ENCODE measurements at regions not wholly inside any gene's neighbourhood (a gene's known extent, or its start where the extent isn't known, plus 50 kb on each side); places are given as distances from the start of the nearest gene placed in this dataset.

GRCh38 chr5:57831090-57831489 lies 348.5 kb upstream of the ACTBL2 start:
- H3K27me3 ChIP-seq: no peaks in the 10 kb centered on the region
- DNase-seq: no peak
- no peak for ATAC-seq
- H3K27ac ChIP-seq: no peak overlapping the region
- H3K4me1 ChIP-seq: no peaks in the 10 kb centered on the region
- no peaks in the 10 kb centered on the region for H3K36me3 ChIP-seq
- intact Hi-C loops (cut with DNase I; ENCODE audit: low total_unique reads) (no loop called here), in situ Hi-C loops (cut with MboI; ENCODE audit: low sequenced_read_pairs in 4 of 4) (no loop called here)
- no peak overlapping the region for H3K4me3 ChIP-seq
- no peaks in the 10 kb centered on the region for H3K9me3 ChIP-seq
- TF ChIP-seq CTCF (IDR thresholded peaks at IDR 0.05 in 4 of 5, conservative IDR thresholded peaks at IDR 0.05 in 1 of 5): no peak
- TF ChIP-seq POLR2A (IDR thresholded peaks at IDR 0.05): no peak

GRCh38 chr5:57828221-57828620 lies 345.6 kb upstream of the ACTBL2 start:
- H3K36me3 ChIP-seq: no peaks in the 10 kb centered on the region
- no peaks in the 10 kb centered on the region for H3K27me3 ChIP-seq
- DNase-seq (no peak), ATAC-seq (no peak)
- in situ Hi-C loops (cut with MboI; ENCODE audit: low sequenced_read_pairs in 4 of 4) (no loop called here), intact Hi-C loops (cut with DNase I; ENCODE audit: low total_unique reads) (no loop called here)
- no peak overlapping the region for H3K27ac ChIP-seq
- no peaks in the 10 kb centered on the region for H3K9me3 ChIP-seq
- no peaks in the 10 kb centered on the region for H3K4me1 ChIP-seq
- no peak overlapping the region for H3K4me3 ChIP-seq
- TF ChIP-seq POLR2A (IDR thresholded peaks at IDR 0.05) (no peak), CTCF (IDR thresholded peaks at IDR 0.05 in 4 of 5, conservative IDR thresholded peaks at IDR 0.05 in 1 of 5) (no peak)

GRCh38 chr5:57825031-57825686 lies 342.5 kb upstream of the ACTBL2 start:
- Histone ChIP-seq H3K9me3 (no peaks in the 10 kb centered on the region), H3K4me3 (no peak overlapping the region), H3K4me1 (no peaks in the 10 kb centered on the region), H3K36me3 (no peaks in the 10 kb centered on the region), H3K27ac (no peak overlapping the region), H3K27me3 (no peaks in the 10 kb centered on the region)
- in situ Hi-C loops (cut with MboI; ENCODE audit: low sequenced_read_pairs in 4 of 4) (no loop called here), intact Hi-C loops (cut with DNase I; ENCODE audit: low total_unique reads) (no loop called here)
- ATAC-seq (no peak), DNase-seq (no peak)
- no peak for TF ChIP-seq POLR2A (IDR thresholded peaks at IDR 0.05)
- no peak for TF ChIP-seq CTCF (IDR thresholded peaks at IDR 0.05 in 4 of 5, conservative IDR thresholded peaks at IDR 0.05 in 1 of 5)

GRCh38 chr5:57824623-57825022 lies 342.0 kb upstream of the ACTBL2 start:
- ATAC-seq: no peak
- no peaks in the 10 kb centered on the region for H3K27me3 ChIP-seq
- no peaks in the 10 kb centered on the region for H3K36me3 ChIP-seq
- no peaks in the 10 kb centered on the region for H3K9me3 ChIP-seq
- intact Hi-C loops (cut with DNase I; ENCODE audit: low total_unique reads): no loop called here
- H3K4me3 ChIP-seq: no peak overlapping the region
- DNase-seq: no peak
- no peaks in the 10 kb centered on the region for H3K4me1 ChIP-seq
- in situ Hi-C loops (cut with MboI; ENCODE audit: low sequenced_read_pairs in 4 of 4): no loop called here
- no peak overlapping the region for H3K27ac ChIP-seq
- TF ChIP-seq CTCF (IDR thresholded peaks at IDR 0.05 in 4 of 5, conservative IDR thresholded peaks at IDR 0.05 in 1 of 5): no peak
- TF ChIP-seq POLR2A (IDR thresholded peaks at IDR 0.05): no peak

- DNase-seq: no peak
- no peak for TF ChIP-seq CTCF (IDR thresholded peaks at IDR 0.05 in 4 of 5, conservative IDR thresholded peaks at IDR 0.05 in 1 of 5)
- no peak for TF ChIP-seq POLR2A (IDR thresholded peaks at IDR 0.05)
- intact Hi-C loops (cut with DNase I; ENCODE audit: low total_unique reads): no loop called here
- H3K9me3 ChIP-seq: no peaks in the 10 kb centered on the region
- in situ Hi-C loops (cut with MboI; ENCODE audit: low sequenced_read_pairs in 4 of 4): no loop called here
- H3K4me3 ChIP-seq: no peak overlapping the region
- H3K27me3 ChIP-seq: no peaks in the 10 kb centered on the region
- H3K36me3 ChIP-seq: no peaks in the 10 kb centered on the region
- H3K27ac ChIP-seq: no peak overlapping the region
- no peak for ATAC-seq
- no peaks in the 10 kb centered on the region for H3K4me1 ChIP-seq
Measured at GRCh38 chr5:57824047-57824446, 341.4 kb upstream of the ACTBL2 start.
